GM10248 (cell line): ENCODE measurements at regions not wholly inside any gene's neighbourhood (a gene's known extent, or its start where the extent isn't known, plus 50 kb on each side); places are given as distances from the start of the nearest gene placed in this dataset.

ENCODE experiments used
- CTCF ChIA-PET: fragments of 300-600 bp; sonication (Branson Sonifier 250); formaldehyde crosslinking; extraction: SDS; loops from one replicate; lab custom pipeline; 2021; ENCODE audit warnings: antibody characterized with exemption; lab: Yijun Ruan, JAX
- POLR2A ChIA-PET: fragments of 350-650 bp; sonication (Branson Sonifier 250); formaldehyde crosslinking; extraction: SDS; loops from one replicate; lab custom pipeline; 2020; ENCODE audit warnings: antibody characterized with exemption; lab: Yijun Ruan, JAX
- DNase-seq: peaks from one replicate; pipeline ENCODE4 v3.0.0; 2012; ENCODE audit errors: extremely low spot score
- TF ChIP-seq, protein P1 (sequence below): IDR thresholded peaks from 2 replicates; pipeline ENCODE4 v1.5.1; 2012; ENCODE audit warnings: mild to moderate bottlenecking, low read depth; ENCODE audit errors: extremely low read depth, missing control alignments, control extremely low read depth

DNA sequence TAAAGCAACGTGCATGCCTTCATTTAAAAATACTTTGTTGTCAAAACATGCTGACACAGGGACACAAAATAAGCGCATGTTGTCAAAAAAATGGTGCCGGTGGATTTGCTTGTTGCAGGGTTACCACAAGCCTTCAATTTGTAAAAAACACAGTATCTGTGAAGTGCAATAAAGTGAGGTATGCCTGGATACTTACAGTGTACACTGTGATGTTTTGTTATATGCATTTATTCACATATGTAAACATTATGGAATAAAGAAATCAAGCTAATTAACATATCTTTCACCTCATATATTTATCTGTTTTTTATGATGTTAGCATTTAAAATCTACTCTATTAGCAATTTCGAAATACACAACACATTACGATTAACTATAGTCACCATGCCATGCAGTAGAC lies 202.6 kb upstream of the FZD8 start:
- DNase-seq: no peak
- CTCF ChIA-PET: no interaction called here
- POLR2A ChIA-PET: no interaction called here
- TF ChIP-seq, protein P1, sequence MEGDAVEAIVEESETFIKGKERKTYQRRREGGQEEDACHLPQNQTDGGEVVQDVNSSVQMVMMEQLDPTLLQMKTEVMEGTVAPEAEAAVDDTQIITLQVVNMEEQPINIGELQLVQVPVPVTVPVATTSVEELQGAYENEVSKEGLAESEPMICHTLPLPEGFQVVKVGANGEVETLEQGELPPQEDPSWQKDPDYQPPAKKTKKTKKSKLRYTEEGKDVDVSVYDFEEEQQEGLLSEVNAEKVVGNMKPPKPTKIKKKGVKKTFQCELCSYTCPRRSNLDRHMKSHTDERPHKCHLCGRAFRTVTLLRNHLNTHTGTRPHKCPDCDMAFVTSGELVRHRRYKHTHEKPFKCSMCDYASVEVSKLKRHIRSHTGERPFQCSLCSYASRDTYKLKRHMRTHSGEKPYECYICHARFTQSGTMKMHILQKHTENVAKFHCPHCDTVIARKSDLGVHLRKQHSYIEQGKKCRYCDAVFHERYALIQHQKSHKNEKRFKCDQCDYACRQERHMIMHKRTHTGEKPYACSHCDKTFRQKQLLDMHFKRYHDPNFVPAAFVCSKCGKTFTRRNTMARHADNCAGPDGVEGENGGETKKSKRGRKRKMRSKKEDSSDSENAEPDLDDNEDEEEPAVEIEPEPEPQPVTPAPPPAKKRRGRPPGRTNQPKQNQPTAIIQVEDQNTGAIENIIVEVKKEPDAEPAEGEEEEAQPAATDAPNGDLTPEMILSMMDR: no peak

DNA sequence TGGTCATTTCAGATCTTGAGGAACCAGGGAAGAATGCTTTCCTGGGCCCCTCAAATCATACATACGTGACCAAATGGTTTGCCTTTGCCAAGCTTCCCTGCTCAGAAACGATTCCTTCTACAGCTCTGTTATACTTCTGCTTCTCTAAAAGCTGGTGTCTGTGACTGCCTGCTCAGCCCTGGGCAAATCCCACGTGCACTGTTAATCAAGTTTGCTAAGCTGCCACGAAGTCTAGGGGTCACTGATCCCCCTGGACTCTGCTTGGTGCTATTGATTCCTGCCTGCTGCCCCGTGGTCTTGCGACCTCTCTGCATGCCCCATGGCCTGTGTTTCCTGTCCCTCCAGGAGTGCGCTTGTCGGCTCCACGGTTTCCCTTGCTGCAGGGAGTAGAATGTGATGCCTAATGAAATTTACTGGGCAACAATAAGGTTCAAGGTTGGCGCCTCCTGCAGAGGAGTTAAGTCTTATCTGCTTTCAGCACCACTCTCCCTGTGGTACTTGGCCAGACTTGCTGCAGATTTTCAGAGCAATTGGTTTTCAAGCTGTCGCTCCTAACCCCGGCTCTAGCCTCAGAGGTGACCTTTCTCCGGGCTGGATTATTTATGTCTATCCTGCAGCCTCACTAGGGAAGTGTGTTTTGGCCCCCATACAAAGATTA lies 201.6 kb upstream of the FZD8 start:
- ChIA-PET POLR2A (no interaction called here), CTCF (interaction anchor here (1.0 kb wide), 1 partner anchor 13 kb away, joined by 3 read pairs; no protein-coding TSS in a partner anchor)
- TF ChIP-seq, protein P1: no peak
- DNase-seq: no peak

DNA sequence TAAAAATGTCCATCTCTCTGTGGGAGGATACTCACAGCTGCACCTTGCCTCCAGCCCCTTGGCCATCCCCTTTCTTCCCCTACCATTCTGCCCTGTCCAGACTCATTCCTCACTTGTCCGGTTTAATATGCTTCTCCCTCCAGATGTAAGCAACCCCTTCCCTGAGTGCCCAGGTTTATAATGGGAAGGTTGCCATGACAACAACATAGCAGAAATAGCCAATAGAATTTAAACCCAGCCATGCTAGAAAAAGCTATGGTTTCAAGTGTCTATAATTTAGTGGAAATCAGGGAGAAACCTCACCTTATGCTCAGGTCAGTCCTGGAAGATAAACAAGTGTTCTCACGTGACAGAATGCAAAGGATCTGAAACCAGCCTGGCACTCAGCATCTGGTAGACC lies 196.0 kb upstream of the FZD8 start:
- TF ChIP-seq, protein P1: no peak
- POLR2A ChIA-PET: no interaction called here
- CTCF ChIA-PET: interaction anchor here (1.6 kb wide), 1 partner anchor 9 kb away, joined by 3 read pairs; no protein-coding TSS in a partner anchor
- DNase-seq: no peak

DNA sequence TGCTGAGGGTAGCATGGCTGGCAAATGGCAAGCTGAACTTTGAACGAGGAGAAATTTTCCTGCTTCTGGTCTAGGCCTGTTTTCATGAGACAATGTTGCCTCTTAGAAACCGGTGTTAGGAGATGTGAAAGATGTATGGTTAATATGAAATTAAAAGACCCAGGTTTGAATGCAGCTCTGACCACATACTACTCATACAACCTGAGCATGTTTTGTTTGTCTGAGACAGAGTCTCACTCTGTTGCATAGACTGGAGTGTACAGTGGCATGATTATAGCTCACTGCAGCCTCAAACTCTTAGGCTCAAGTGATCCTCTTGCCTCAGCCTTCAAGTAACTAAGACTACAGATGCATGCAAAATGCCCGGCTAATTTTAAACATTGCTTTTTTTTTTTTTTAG lies 193.4 kb upstream of the FZD8 start:
- ChIA-PET POLR2A (no interaction called here), CTCF (no interaction called here)
- TF ChIP-seq, protein P1: no peak
- no peak for DNase-seq

DNA sequence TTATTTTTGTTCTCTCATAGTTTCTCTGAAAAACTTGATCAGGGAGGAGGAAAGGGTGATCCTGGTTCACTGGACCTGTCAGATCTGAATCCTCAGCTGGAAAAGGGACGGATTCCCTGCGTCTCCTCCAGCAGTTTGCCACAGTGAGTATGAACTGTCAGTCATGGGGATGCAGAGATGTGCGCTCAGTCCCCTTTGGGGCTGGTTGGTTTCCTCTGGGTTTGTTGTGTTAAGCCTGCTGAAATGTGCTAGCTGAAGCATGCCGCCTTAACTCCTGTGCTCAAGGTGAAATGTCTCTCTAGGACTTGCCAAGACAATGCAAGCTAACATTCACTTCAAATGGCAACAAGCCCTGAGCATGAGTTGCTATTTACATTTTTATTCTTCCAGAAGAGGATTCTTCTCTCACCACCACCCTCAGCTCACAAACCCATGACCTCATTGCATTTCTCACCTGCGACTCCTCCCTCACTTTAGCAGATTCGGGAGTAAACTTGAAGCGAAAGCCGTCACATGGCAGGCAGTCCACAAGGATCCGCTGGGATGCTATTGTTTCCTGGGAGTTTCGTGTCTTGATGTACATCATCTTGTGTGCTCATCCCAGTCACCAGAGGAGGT lies 192.9 kb upstream of the FZD8 start:
- ChIA-PET POLR2A (no interaction called here), CTCF (interaction anchor here (1.0 to 1.3 kb wide), 2 partner anchors 13 to 14 kb away, joined by 3 to 5 read pairs; no protein-coding TSS in a partner anchor)
- no peak for DNase-seq
- TF ChIP-seq, protein P1: no peak

DNA sequence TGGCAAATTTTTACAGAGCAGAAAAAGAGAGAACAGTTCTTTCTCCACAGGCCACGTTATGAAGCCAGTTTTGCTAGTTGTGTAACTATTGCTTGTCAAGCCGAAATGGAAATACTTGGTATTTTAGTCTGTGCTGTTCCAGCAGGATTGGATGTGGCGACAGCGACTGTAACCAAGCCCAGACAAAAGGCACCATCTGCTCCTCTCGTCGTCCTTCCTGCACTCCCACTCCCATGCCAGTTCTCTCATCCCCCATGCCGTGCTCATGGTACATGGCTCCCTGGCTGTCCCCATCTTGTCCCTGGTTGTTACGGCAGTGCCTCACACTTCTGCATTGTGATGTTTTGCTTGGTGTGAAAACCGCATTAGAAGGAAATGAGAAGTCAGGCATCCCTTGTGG lies 185.7 kb upstream of the FZD8 start:
- TF ChIP-seq, protein P1: no peak
- ChIA-PET CTCF (no interaction called here), POLR2A (no interaction called here)
- no peak for DNase-seq
